ENCODE measurements at regions not wholly inside any gene's neighbourhood (a gene's known extent, or its start where the extent isn't known, plus 50 kb on each side); places are given as distances from the start of the nearest gene placed in this dataset.

DNA sequence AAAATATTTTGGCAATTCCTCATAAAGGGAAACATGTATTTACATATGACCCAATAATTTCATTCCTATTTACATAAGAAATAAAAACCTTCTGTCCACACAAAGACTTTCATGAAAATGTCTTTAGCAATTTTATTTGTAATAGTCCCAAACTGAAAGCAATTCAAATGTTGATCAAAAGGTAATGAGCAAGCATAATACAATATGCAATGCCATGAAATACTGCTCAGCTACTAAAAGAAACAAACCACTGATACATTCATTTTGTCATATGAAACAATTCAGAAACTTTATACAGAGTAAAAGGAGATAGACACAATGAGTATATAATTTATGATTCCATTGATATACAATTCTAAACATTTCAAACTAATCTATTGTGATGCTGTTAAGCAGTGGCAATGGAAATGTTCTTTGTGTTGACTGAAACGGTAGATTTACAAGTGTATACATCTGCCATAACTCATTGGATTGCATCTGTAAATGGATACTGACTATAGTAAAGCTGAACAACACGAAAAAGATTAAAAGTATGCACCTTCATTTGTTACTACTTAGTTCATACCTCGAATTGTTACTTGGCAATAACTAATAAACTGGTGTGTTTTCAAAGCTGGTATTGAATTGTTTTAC, 335.6 kb downstream of the GASK1B start:
- Histone ChIP-seq H3K27ac (no peak overlapping the region), H3K4me1 (no peaks in the 10 kb centered on the region), H3K4me3 (no peak overlapping the region), H3K27me3 (ENCODE audit: insufficient read depth in 3 of 3, low read length in 2 of 3) (no peaks in the 10 kb centered on the region), H3K9me3 (no peaks in the 10 kb centered on the region), H3K36me3 (ENCODE audit: insufficient read depth in 1 of 2, low read depth in 1 of 2) (no peaks in the 10 kb centered on the region)
- TF ChIP-seq, protein P1, sequence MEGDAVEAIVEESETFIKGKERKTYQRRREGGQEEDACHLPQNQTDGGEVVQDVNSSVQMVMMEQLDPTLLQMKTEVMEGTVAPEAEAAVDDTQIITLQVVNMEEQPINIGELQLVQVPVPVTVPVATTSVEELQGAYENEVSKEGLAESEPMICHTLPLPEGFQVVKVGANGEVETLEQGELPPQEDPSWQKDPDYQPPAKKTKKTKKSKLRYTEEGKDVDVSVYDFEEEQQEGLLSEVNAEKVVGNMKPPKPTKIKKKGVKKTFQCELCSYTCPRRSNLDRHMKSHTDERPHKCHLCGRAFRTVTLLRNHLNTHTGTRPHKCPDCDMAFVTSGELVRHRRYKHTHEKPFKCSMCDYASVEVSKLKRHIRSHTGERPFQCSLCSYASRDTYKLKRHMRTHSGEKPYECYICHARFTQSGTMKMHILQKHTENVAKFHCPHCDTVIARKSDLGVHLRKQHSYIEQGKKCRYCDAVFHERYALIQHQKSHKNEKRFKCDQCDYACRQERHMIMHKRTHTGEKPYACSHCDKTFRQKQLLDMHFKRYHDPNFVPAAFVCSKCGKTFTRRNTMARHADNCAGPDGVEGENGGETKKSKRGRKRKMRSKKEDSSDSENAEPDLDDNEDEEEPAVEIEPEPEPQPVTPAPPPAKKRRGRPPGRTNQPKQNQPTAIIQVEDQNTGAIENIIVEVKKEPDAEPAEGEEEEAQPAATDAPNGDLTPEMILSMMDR (IDR thresholded peaks at IDR 0.05): no peak
- intact Hi-C loops (cut with DNase I): no loop called here
- DNase-seq (no peak), ATAC-seq (no peak)
- 50 to 64% (median 63%) methylated on average over 3 of the region's 3 CpGs for WGBS, 3 donors

DNA sequence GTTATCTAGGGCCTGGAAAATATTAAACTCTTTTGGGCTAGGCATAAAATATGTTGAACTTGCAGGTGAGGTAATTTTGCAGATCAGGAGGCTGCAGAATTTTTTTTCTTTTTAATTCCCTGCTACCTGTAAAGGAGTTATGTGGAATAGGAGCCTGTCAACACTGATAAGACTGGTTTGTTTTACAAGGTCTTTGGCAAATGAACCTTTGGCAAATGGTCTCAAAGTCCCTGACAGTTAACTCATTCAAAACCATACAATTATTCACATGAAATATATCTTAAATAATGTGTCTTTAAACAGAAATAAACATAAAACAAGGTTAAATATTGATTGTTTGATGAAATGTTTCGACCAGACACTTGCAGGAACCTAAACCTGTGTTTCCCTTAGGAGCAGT, 340.2 kb downstream of the GASK1B start:
- no peak for DNase-seq
- H3K27me3 ChIP-seq (ENCODE audit: insufficient read depth in 3 of 3, low read length in 2 of 3): no peaks in the 10 kb centered on the region
- no peaks in the 10 kb centered on the region for H3K4me1 ChIP-seq
- ATAC-seq: no peak
- H3K9me3 ChIP-seq: no peaks in the 10 kb centered on the region
- no peaks in the 10 kb centered on the region for H3K36me3 ChIP-seq (ENCODE audit: insufficient read depth in 1 of 2, low read depth in 1 of 2)
- WGBS, 3 donors: 48 to 66% (median 60%) methylated on average over 1 of the region's 1 CpG
- H3K4me3 ChIP-seq: no peak overlapping the region
- H3K27ac ChIP-seq: no peak overlapping the region
- TF ChIP-seq, protein P1 (IDR thresholded peaks at IDR 0.05): no peak
- intact Hi-C loops (cut with DNase I): no loop called here

DNA sequence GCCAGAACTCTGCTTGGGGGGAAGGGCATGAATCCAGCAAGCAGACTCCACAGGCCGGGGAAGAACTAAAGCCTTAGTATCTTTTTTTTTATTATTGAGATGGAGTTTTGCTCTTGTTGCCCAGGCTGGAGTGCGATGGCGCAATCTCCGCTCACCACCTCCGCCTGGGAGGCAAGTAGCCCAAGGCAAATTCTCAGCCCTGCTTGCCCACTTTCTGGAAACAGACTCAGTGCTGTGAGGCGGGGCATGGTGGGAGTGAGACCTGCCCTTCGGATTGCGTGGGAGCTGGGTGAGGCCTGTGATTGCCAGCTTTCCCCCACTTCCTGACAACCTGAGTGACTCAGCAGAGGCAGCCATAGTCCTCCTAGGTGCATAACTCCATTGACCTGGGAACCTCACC, 348.8 kb downstream of the GASK1B start:
- no peak overlapping the region for H3K4me3 ChIP-seq
- intact Hi-C loops (cut with DNase I): no loop called here
- ATAC-seq (no peak), DNase-seq (no peak)
- no peaks in the 10 kb centered on the region for H3K4me1 ChIP-seq
- H3K27me3 ChIP-seq (ENCODE audit: insufficient read depth in 3 of 3, low read length in 2 of 3): no peaks in the 10 kb centered on the region
- no peaks in the 10 kb centered on the region for H3K36me3 ChIP-seq (ENCODE audit: insufficient read depth in 1 of 2, low read depth in 1 of 2)
- H3K9me3 ChIP-seq: no peaks in the 10 kb centered on the region
- TF ChIP-seq, protein P1 (IDR thresholded peaks at IDR 0.05): no peak
- 93 to 95% (median 94%) methylated on average over 8 of the region's 8 CpGs for WGBS, 3 donors
- H3K27ac ChIP-seq: no peak overlapping the region

DNA sequence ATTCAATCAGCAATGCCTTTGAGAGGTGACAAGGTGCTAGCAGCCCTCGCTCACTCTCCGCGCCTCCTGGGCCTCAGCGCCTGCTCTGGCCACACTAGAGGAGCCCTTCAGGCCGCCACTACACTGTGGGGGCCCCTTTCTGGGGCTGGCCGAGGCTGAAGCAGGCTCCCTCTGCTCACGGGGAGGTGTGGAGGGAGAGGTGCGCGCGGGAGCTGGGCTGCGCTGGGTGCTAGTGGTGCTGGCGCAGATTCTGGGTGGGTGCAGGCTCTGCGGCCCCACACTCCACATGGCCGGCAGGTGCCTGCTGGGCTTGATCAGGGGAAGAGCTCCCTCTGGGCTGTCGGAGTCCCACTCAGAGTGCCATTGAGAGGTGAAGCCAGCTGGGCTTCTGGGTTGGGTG, 351.0 kb downstream of the GASK1B start:
- no peaks in the 10 kb centered on the region for H3K36me3 ChIP-seq (ENCODE audit: insufficient read depth in 1 of 2, low read depth in 1 of 2)
- no peak for ATAC-seq
- no peaks in the 10 kb centered on the region for H3K9me3 ChIP-seq
- H3K4me1 ChIP-seq: no peaks in the 10 kb centered on the region
- no peak for DNase-seq
- TF ChIP-seq, protein P1 (IDR thresholded peaks at IDR 0.05): no peak
- H3K4me3 ChIP-seq: no peak overlapping the region
- H3K27ac ChIP-seq: no peak overlapping the region
- intact Hi-C loops (cut with DNase I): no loop called here
- no peaks in the 10 kb centered on the region for H3K27me3 ChIP-seq (ENCODE audit: insufficient read depth in 3 of 3, low read length in 2 of 3)
- 85 to 89% (median 89%) methylated on average over 10 to 15 of the region's 15 CpGs for WGBS, 3 donors

All from psoas muscle (tissue), 7 donors.